ENCODE measurements at regions not wholly inside any gene's neighbourhood (a gene's known extent, or its start where the extent isn't known, plus 50 kb on each side); places are given as distances from the start of the nearest gene placed in this dataset.

DNA sequence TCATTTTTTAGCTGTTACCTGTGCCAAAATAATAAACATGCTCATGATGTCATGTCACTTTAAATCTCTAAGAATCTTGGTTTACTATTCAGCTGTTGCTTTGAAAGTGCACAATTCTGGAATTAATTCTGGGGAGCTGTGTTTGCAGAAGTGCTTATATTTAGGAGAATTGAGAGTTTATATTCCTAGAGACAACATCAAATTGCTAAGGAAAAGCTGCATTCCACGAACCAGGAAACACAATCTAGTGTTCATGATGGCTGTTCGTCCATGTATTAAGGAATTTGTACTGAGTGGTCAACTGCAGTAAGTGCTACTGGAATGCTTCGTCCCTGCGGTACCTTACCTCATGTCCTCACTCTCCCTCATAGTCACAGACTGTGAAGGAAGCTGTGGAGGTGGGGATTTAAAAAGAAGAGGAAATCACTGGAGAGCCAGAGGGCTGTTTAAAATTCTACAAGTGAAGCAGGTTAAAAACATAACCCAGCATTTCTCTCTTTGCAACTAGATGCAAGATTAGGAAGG, 161.0 kb downstream of the TRMT11 start:
- in situ Hi-C loops (cut with HindIII; ENCODE audit: low sequenced_read_pairs), result no loop called here

DNA sequence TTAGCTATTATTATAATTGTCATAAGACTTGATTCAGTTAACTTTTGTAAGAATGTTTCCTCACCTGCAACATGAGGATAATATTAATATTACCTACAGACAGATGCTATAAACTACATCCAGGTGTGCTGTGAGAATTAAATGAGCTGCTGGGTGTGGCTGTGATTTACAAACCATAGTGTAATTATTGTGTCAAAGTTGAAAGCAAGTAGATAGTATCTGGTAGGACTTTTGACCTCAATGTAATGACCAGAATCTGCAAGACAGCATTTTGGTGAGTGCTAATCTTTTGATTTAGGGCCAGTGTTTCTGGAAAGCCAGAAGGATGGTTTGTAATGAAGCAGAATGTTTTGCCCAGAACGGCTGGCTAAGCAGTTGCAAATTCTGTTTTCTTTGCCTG, 162.5 kb downstream of the TRMT11 start:
- in situ Hi-C loops (cut with HindIII; ENCODE audit: low sequenced_read_pairs), result no loop called here

DNA sequence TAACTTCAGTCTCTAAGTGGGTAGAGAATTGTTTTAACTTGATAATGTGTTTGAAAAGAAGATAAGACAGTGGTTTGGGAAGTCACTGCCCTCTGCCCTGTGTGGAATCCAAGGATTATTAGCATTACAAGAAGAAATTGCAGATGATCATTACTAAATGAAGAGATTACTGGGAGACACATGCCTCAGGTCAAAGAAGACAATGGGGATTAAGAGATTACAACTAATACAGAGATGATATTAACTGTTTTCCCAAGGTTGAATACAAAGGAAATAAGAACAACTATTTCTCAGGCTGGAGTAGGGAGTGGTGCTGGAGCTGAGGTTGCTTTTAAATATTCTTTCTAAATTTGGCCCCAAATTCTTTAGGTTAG, 166.0 kb downstream of the TRMT11 start:
- in situ Hi-C loops (cut with HindIII; ENCODE audit: low sequenced_read_pairs), result no loop called here

DNA sequence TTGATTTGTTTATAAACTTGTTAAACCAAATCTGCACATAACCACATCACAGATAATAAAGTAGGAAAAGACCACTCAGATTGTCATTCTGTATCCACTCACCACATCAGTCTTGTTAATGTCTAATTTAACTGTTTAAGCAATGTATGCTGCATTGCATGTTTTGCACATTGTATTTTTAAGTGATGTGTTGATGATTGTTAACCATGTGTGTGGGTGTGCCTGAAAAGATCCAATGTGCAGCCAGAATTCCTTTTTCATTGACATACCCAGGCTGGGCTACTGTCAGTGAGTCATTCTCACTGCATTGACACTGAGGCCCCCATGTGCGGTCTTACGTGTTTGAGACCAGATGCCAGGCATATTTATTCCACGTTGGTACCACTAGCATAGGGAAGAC, 167.3 kb downstream of the TRMT11 start:
- in situ Hi-C loops (cut with HindIII; ENCODE audit: low sequenced_read_pairs), result no loop called here

DNA sequence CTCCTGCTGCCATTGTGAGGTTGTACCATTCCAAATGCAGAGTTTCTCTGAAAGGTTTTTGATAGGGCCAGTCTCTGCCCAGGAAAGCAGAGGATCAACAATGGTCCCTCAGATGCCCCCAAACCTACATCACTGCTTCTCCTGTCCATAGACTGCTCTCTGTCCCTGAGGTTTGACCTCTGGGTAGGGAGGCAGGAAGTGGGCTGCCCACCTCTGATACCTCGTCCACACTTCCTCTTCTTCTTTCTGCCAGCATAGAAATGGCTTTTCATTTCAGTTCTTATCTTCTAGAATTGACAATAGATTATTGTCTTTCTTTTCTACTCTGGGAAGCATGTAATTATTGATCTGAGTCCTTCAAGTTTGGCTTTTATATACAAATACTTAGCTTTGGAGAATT, 170.6 kb downstream of the TRMT11 start:
- in situ Hi-C loops (cut with HindIII; ENCODE audit: low sequenced_read_pairs), result no loop called here

DNA sequence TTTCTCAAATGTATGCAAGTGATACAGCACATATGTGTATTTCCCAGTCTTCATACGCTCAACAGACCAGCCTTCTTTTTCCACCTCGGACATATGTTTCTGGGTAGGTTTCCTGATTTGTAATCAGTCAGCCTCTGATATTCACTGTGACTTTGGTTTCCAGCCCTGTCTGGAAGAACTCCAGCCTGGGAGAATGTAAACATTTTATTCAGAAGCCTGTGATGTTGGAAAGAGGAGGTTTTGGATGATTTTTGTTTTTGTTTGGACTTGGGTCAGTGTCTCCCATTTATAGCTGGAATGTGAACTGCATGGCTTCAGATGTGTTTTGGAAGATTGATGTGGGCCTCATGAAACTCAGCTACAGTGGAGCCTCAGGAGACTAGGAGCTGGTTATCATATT, 172.2 kb upstream of the CENPW start:
- in situ Hi-C loops (cut with HindIII; ENCODE audit: low sequenced_read_pairs), result no loop called here

DNA sequence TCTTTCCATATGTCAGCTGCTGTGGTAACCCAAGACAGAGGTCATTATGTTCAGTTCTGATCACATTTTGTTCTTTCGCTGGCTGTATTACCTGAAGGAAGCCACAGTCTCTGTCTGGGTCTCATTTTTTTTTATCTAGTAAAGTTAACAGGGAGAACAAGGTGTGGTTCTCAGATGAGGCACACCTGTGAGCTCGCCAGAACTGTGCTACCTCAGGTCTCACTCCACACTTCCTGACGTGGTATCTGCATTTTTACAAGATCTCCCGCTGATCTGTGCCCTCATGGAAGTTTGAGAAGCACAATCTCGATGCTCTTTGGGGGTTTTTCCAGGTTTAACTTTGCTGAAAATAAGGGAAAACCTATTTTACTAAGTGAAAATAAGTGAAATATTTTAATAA, 169.5 kb upstream of the CENPW start:
- in situ Hi-C loops (cut with HindIII; ENCODE audit: low sequenced_read_pairs), result no loop called here

DNA sequence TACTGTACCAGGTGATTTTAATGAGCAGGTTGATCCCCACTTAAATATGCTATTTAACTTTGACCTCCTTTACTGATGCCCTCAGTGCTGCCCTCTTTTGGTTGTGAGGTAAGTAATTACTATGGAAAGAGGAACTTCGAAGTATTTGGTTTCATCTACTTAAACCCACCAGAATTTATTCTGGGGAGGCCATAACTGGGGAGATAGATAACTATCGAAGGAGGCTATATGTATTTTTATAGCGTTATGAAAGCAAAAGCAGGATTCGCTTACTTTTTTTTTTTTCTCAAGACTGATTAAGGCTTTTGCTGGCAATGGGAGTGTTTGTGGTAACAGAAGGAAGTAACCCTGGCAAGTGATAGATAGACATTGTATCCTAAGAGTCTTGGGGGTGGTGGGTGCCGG, 168.9 kb upstream of the CENPW start:
- in situ Hi-C loops (cut with HindIII; ENCODE audit: low sequenced_read_pairs), result no loop called here

DNA sequence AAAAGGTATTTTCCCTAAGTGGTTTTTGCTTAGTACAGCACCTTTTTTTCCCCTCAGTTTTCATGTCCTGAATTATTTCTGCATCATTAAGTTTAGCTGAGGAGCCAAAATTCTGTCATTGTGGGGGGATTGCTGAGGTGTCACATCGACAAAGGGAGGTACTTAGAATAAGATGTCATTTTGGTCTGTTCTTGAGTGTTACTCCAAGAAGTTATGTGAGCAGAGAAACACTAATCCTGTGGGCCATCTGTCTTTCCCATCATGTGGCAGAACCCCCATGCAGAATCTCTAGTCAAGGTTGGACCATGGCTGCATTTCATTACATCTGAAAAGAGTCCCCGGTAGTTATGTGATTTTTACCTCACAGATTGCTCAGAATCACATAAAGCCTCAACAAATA, 167.8 kb upstream of the CENPW start:
- in situ Hi-C loops (cut with HindIII; ENCODE audit: low sequenced_read_pairs), result no loop called here

DNA sequence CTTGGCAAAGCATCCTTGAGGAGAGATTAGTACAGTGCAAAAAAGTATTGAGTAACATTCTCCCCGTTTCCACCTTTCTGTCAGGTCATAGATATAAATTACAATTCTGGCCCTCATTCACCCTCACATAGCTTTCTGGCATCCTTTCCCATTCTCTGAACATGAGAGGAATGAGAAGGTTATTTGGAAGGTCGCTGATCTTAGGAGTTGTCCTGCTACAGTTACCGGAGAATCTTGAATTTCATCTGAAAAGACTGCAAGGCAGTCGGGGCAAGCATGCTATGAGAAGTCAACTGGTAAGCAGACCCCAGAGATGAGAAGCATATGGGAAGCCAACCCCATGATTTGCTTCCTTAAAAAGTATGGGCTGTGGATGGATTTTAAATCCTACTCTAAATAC, 166.7 kb upstream of the CENPW start:
- in situ Hi-C loops (cut with HindIII; ENCODE audit: low sequenced_read_pairs), result no loop called here

DNA sequence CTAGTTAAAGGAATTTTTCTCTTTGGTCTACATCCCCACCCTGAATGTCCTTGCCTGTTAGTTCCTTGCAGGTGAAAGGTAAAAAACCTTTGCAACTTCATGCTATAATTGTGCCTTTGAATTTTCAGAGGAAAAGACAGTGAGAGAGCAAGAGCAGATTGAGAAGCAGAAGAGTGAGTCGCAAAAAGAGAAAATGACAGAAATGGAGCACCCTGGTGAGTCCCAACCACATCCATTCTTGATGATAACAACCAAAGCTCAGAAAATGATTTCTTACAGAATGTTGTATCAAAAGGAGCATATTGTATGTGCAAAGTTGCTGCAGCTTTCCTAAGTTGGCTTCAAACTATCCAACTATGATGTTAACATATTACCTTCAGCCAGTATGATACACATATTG, 165.2 kb upstream of the CENPW start:
- in situ Hi-C loops (cut with HindIII; ENCODE audit: low sequenced_read_pairs), result no loop called here

DNA sequence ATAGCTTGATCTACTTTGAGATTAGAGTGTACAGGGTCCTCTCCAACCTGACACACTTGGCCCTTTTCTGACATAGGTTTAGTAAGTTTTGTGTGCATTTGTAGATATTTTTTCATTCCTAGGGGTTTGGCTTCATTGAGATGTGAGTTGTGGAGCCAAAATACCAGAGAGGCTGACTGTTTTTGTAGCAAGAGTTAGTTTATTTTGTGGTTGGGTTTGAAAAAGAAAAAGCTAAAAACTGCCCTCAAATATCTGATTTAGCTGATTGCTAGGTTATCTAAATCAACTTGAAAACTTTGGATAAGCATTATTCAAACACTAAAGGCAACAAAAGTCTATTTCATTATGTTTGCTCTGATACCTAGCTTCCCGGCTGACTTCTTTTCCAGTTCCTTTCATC, 164.7 kb upstream of the CENPW start:
- in situ Hi-C loops (cut with HindIII; ENCODE audit: low sequenced_read_pairs), result no loop called here

DNA sequence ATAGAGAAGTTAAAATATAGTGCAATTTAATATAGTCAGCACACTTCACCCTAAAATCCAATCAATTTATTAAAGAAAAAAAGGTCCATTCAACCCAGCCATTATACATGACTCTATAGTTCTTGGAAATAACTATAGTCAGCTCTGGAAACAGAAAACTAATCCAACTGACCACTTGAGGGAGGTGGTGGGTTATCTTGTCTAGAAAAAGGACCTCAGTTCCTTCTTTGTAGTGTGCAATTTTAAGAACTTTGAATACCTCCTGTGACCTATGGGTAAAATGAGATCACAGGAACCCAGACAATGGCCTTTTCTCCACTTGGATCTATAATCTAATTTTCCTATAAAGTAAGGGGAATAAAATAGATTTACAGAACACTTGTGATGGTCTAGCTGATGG, 163.6 kb upstream of the CENPW start:
- in situ Hi-C loops (cut with HindIII; ENCODE audit: low sequenced_read_pairs), result no loop called here

DNA sequence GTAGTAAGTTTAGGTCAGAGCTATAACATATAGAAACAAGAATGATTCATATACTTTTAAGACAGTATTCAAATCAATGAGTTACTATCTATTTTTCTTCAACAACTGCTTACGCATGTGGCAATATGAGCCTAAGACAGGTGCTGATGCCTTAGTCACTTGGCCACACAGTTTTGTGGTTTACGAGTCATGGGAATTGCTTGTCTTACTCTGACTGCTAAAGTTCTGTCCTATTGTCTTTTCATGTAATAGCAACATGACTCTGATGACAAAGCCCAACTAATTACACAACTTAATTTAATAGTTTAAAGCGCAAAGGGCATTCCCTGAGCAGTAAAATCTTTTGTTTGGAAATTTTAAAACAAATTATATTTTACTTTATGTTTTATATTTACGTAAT, 159.3 kb upstream of the CENPW start:
- in situ Hi-C loops (cut with HindIII; ENCODE audit: low sequenced_read_pairs), result no loop called here

DNA sequence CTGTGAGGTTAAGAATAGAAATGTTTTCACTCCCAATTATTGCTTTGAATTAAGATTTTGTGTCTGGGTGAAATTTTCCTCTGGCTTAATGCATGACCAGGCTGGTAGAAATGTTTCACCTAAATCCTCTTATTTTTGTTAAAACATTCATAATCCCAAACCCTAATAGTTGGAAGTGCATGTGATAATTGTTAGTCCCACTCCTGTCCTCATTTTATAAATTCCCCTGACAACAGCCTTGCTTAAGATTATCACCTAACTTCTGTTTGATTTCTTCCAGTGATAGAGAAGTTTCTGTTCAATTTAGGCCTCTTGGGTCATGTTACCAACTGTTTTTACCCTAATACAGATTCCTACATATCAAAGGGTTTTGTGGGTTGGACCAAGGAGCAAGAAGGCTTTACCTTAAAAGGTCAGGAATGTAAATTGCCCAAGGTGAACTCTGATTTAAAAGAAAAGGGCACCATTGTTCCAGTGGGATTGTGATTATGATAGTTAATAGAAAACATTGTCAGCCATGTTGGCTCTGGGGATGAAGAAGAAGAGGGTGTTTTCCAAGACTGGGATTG, 158.7 kb upstream of the CENPW start:
- in situ Hi-C loops (cut with HindIII; ENCODE audit: low sequenced_read_pairs), result no loop called here

DNA sequence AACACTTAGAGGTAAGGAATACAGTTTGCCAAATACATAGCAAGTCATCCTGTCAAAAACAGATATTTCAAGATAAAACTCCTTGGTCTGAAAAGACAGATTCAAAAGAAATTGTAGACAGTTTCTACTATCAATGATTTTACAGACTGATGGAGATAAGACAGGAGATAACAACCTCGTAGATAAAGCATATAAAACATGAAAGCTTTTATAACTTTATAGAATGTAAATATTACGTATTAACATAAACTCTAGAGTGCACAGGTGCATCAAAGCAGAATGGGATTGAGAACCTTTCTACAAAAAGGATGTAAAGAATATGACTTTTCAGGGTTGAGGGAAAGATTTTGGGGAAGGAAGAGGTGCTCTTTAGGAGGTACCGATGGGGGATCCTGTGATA, 158.0 kb upstream of the CENPW start:
- in situ Hi-C loops (cut with HindIII; ENCODE audit: low sequenced_read_pairs), result no loop called here

DNA sequence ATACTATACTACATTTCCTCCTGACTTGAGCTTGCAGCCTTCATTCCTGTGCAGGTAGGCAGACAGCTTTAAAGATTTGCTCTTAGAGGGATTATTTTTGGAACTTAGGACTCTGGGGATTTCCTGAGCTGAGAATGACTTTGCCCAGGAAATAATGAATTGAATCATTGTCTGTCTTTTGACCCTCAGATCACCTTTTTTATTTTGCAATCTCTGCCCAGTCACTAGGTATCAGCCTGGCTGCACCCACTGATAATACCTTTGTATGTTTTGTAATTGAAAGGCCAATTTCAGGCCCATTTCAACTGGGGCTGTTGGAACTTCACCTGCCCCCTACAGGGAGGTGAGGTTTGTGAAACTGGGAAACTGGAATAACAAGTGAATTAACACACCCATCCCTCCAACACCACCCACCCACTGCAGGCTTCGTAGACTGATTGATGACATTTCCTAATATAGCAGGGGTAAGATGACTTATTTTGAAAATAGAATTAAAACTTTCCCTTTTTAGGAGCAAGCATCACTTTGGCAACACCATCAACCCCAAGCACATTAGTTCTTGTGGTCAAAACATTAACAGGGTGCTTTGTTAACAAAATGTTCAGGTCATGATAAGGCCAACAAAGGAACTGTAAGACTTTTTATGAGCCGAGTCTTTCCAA, 157.1 kb upstream of the CENPW start:
- in situ Hi-C loops (cut with HindIII; ENCODE audit: low sequenced_read_pairs), result no loop called here

DNA sequence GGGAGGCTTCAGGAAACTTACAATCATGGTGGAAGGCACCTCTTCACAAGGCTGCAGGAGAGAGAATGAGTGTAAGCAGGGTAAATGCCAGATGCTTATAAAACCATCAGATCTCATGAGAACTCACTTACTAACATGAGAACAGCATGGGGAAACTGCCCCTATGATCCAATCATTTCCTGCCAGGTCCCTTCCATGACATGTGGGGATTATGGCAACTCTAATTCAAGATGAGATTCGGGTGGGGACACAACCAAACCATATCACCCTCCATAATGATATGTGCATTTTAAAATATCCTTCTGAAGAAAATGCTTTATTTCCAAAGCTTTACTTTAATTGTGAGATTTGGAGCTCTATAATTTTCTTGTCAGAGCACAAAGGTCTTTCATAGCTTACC, 154.1 kb upstream of the CENPW start:
- in situ Hi-C loops (cut with HindIII; ENCODE audit: low sequenced_read_pairs), result no loop called here

DNA sequence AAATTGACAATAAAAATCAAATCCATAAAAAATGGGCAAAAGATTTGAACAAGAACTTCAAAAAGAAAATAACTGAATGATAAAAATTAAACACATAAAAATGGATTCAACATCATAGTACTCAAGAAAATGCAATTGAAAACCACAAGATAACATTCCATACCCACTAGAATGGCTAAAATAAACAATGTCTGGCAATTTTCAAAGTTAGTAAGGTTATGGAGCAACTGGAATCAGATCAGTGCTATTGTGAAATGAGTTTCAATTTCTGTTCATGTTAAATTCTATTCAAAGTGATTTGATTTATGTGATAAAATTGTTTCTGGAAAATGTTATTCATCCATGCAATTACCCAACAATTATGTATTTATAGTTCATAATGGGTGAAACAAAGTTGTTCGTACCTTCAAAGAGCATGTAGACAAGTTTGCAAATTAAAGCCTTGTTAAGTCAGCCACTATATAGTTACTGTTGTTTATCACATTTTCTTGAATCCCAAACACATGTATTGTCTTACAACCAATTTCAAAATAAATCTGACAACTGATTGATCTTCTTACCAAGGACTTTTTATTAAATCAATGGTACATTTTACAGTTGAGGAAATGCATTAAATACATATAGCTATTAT, 151.5 kb upstream of the CENPW start:
- in situ Hi-C loops (cut with HindIII; ENCODE audit: low sequenced_read_pairs), result no loop called here

DNA sequence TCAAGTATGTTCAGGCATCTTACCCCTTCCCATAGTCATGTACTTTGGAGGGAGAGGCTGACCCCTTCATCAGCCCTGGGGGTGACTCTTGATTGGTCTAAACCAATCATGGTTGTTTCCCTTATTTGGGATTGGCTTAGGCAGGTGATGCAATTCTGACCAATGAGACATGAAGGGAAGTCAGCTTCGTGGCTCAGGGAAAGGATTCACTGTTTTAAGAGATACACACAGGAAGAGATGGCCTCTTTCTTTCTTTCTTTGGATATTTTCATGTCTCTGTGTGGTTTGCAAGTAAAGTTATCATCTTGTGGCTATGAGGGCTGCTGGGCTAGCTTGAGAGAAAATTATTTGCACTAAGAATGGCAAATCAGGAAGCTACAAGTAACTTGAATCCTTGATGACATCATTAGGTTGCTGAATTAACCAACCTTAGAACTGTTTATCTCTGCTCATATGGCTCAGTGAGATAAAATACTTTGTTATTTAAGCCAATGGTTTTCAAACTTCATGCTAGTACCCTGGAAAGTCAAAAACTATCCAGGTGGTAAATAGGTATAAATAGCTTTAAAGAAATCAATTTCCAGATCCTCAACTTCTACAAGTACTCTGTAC, 144.2 kb upstream of the CENPW start:
- in situ Hi-C loops (cut with HindIII; ENCODE audit: low sequenced_read_pairs), result no loop called here

DNA sequence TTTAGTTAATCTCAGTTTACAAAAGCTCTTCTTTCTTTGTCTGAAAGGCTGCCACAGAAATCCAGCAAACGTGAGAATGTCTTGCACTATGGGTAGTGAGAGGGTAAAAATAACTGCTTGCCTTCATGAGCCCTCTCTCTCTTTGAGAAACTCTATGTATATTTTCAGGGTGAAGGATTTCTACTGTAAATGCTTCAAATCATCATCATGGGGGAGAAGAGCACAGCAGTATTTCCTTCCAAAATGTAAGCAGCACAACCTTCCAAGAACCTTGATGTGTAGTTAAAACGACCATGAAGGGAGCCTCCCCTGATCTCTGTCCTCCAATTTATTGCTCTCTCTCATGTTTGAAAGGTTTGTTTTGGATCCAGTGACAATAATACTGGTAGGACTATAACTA, 141.3 kb upstream of the CENPW start:
- in situ Hi-C loops (cut with HindIII; ENCODE audit: low sequenced_read_pairs), result no loop called here

DNA sequence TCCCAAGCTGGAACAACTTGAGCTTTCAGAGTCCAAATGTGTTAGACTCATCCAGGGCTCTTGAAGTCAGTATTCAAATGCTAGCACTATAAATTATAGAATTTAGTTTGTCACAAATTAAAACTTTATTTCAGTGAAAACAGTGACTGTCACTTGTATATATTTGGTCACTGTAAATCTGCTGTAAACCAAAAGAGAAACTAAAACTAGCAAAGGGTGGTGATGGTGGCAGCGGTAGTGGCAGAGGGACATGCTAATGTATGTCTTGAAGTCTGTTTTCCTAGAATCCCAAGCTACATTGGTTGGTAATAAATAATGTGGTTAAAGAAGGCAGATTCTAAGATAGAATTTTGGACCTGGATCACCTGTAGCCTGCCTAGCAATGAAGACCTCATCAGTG, 140.4 kb upstream of the CENPW start:
- in situ Hi-C loops (cut with HindIII; ENCODE audit: low sequenced_read_pairs), result no loop called here

Measured in DLD1 (cell line).